GM19351 (cell line): ENCODE measurements at regions not wholly inside any gene's neighbourhood (a gene's known extent, or its start where the extent isn't known, plus 50 kb on each side); places are given as distances from the start of the nearest gene placed in this dataset.

Experiments used
- ATAC-seq: cut with Tn5 transposase; IDR thresholded peaks from one replicate; pipeline ENCODE4 v1.9.1; 2021; ENCODE audit warnings: mild to moderate bottlenecking, moderate library complexity; ENCODE audit not compliant: unreplicated experiment

- no peak for ATAC-seq
These were observed 176.5 kb downstream of the SNX18 start for GRCh38 chr5:54693936-54694657.

GRCh38 chr5:54692631-54693030, 175.1 kb downstream of the SNX18 start:
- no peak for ATAC-seq

- ATAC-seq = no peak
These were observed 174.1 kb downstream of the SNX18 start for GRCh38 chr5:54691656-54692055.

- no peak for ATAC-seq
These were observed 172.1 kb downstream of the SNX18 start for GRCh38 chr5:54689411-54690251.

GRCh38 chr5:54680998-54681397, 163.4 kb downstream of the SNX18 start:
- no peak for ATAC-seq

- ATAC-seq = no peak
These were observed 162.1 kb downstream of the SNX18 start for GRCh38 chr5:54679686-54680085.

- no peak for ATAC-seq
These were observed 161.2 kb downstream of the SNX18 start for GRCh38 chr5:54678737-54679136.

GRCh38 chr5:54676481-54677340, 159.2 kb downstream of the SNX18 start:
- ATAC-seq = no peak

- peak; percentile 94 for ATAC-seq
These were observed 156.1 kb downstream of the SNX18 start for GRCh38 chr5:54673523-54674225.

- ATAC-seq = no peak
These were observed 155.3 kb downstream of the SNX18 start for GRCh38 chr5:54672871-54673270.

GRCh38 chr5:54671681-54672080, 154.1 kb downstream of the SNX18 start:
- ATAC-seq = no peak

GRCh38 chr5:54671111-54671531, 153.6 kb downstream of the SNX18 start:
- peak; percentile 41 for ATAC-seq

- ATAC-seq = no peak
These were observed 152.7 kb downstream of the SNX18 start for GRCh38 chr5:54670281-54670680.

GRCh38 chr5:54669845-54670244, 152.3 kb downstream of the SNX18 start:
- no peak for ATAC-seq

GRCh38 chr5:54669285-54669684, 151.7 kb downstream of the SNX18 start:
- no peak for ATAC-seq

GRCh38 chr5:54668096-54668495, 150.5 kb downstream of the SNX18 start:
- no peak for ATAC-seq

GRCh38 chr5:54667136-54667535, 149.6 kb downstream of the SNX18 start:
- ATAC-seq = no peak

GRCh38 chr5:54663866-54664265, 146.3 kb downstream of the SNX18 start:
- ATAC-seq = no peak

- no peak for ATAC-seq
These were observed 143.6 kb downstream of the SNX18 start for GRCh38 chr5:54661111-54661510.

GRCh38 chr5:54659700-54660131, 142.2 kb downstream of the SNX18 start:
- ATAC-seq = no peak

- ATAC-seq = no peak
These were observed 140.5 kb downstream of the SNX18 start for GRCh38 chr5:54658010-54658409.
